Head of caudate nucleus (tissue), 42 donors: ENCODE measurements at regions not wholly inside any gene's neighbourhood (a gene's known extent, or its start where the extent isn't known, plus 50 kb on each side); places are given as distances from the start of the nearest gene placed in this dataset.

ENCODE experiments used
- DNase-seq, 42 donors: peaks; one replicate each; pipeline versions ENCODE4 v3.0.0 to v3.0.0-alpha.2; 2020 to 2021; ENCODE audit warnings: mixed read lengths in 7 of 42
- intact Hi-C: fragments of 100-400 bp; cut with DNase I; formaldehyde crosslinking; loops from one replicate; pipeline ENCODE4 v1.15.0; 2022

DNA sequence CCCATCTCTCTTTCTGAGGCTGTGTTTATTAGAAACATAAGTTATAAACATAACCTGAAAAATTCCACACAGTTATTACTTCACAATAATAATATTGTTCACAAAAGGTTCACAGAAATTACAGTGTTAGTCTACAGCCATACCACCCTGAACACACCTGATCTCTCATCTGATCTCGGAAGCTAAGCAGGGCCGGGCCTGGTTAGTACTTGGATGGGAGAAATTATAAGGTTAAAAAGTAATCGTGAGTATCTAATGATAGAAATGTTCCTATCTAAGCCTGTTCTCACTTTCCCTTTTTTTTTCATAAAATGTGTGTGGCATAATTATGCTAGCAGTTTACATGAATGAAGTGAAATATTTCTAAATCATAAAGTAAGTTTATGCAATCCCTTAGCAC is 647.8 kb downstream of the TBC1D32 start:
- DNase-seq, result no peak
- intact Hi-C loops, result no loop called here

DNA sequence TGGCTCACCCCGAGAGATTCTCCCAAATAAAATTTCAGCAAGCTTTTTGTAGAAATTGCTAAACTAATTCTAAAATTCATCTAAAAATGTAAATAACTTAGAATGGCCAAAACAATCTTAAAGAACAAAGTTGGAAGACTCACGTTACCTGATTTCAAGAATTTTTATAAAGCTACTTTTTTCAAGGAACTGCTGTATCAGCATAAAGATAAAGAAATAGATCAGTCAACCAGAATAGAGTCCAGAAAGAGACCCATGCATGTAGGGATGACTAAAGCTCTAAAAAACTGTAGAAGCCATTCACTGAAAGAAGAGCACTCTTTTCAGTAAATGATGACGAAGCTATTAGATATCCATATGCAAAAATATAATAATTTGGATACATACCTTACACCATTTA is 652.1 kb downstream of the TBC1D32 start:
- no peak for DNase-seq
- intact Hi-C loops, result no loop called here

DNA sequence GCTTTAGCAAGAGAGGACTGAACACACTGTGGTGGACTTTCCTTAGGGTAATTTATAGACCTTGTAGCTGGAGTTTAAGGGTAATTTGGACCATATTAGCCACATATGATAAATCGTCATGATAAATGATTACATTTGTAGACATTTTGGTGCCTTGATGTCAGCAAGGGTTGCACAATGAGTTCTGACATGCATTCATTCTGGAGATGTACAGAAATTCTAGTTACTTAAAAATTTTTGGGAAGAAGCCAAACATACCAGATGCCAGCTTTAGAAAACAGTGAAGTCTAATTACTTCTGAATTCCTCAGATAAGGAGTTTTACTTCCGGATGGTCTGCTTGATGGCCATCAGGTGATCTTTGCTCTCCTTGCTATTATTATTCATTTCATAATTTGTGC is 653.1 kb downstream of the TBC1D32 start:
- intact Hi-C loops, result no loop called here
- no peak for DNase-seq

DNA sequence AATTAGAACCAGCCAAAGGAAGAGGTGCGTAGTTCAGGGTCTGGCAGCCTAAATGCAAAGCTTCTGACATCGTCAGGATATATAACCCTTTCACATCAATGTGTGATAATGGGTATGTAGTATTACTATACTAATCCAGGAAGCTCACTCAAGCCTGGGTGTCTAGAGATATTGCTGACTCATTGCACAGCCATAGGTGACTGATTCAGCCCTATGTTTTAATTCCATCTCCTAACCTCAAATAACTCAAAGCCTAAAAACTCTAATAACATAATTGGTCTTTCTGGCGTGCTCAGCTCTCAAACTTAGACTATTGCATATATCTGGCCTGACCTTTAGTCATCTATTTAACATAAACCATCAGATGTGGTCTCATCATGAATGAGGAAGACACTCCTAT is 658.4 kb downstream of the TBC1D32 start:
- DNase-seq, result no peak
- intact Hi-C loops, result no loop called here

DNA sequence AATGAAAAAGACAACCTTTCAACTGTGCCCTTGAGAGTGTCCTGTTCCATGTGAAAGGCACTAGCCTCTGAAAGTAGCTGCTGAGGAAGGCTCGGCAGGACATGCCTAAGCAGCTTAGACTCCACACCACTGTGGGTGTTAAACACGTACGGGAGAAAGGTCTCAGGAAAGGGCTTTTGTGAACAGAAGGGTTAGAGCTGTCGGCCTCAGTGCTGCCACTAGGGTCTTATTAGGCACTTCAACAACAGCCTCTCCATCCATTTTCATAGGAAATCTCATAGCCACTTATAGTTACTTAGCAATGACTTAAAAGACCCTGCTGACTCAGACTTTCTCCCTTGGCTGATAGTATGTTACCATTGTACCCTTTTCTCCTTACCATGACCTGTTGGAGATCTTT is 662.8 kb downstream of the TBC1D32 start:
- DNase-seq, result no peak

DNA sequence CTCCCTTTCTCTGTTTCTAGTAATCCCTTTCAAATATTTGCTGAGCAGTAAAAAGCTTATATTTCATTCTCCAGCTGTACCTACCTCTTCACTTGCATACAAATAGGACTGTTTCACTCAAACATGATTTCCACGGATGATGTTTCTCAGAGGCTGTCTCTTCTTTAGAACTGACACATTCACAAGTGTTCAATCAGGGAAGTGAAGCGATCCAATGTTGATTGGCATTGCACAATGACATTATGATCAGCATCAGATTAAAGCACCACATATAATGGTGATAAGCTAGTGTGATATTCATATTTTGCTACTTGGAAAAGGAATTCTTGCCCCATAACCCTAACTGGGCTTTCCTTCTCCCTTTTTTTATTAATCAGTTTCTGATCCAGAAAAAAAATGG is 681.8 kb downstream of the TBC1D32 start:
- DNase-seq, result no peak

More for the DNA sequence above, 662.8 kb downstream of the TBC1D32 start:
- intact Hi-C loops, result no loop called here

DNA sequence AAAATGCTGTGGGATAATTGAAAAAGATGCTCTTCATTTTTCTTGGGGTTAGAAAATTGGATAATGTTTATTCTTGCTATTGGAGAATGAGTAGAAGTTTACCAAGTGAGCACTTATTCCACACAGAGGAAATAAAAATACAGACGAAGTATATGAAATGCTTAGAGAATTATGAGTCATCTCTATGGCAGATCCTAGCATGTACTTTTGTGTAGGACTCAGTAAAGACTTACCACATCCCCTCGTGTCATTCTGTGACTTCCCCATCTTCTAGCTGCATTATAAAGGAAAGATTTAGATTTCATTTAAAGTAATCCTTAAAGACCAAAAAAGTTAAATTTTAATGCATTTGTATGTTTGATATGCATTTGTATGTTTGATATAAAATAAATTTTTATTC is 685.6 kb downstream of the TBC1D32 start:
- intact Hi-C loops, result no loop called here
- no peak for DNase-seq

More for the DNA sequence above, 681.8 kb downstream of the TBC1D32 start:
- intact Hi-C loops, result no loop called here

DNA sequence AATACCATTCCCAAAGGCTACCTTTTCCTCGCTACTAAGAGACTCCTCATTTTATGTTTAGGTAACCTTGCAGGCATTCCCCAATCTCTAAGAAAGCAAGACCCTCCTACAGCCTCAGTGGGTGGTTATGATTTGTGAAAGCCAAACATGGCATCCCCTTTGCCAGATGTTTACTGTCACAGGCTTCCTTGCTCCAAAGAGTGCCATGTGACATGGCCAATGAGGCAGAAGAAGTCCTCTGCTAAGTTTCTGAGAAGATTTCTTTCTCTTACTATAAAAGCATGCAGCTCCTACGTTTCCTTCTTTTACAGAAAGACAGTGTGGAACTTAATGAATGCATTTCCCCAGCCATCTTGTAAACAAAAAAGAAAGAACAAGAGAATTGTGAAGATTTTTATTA is 688.2 kb downstream of the TBC1D32 start:
- intact Hi-C loops, result no loop called here
- DNase-seq, result no peak

DNA sequence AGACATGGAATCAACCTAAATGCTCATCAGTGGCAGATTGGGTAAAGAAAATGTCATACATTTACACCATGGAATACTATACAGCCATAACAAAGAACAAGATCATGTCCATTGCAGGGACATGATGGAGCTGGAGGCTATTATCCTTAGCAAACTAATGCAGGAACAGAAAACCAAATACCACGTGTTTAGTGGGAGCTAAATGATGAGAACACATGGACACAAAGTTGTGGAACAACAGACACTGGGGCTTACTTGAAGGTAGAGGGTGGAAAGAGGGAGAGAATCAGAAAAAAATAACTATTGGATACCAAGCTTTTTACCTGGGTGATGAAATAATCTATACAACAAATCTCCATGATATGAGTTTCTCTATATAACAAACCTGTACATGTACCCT is 701.3 kb downstream of the TBC1D32 start:
- DNase-seq, result no peak
- intact Hi-C loops, result no loop called here

DNA sequence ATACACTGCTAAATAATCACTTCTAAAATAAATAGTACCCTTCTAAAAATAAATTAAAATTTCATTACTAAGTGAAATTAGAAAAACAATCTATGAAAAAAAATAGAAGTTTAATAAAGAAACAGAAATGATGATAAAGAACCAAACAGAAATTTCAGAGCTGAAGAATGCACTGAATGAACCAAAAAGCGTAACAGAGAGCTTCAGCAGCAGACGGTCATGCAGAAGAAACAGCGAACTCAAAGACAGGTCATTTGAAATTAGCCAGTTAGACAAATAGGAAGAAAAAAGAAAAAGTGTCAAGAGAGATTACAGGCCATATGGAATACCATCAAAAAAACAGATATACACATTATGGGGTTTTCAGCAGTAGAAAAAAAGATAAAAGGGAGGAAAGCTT is 706.7 kb downstream of the TBC1D32 start:
- intact Hi-C loops, result no loop called here

DNA sequence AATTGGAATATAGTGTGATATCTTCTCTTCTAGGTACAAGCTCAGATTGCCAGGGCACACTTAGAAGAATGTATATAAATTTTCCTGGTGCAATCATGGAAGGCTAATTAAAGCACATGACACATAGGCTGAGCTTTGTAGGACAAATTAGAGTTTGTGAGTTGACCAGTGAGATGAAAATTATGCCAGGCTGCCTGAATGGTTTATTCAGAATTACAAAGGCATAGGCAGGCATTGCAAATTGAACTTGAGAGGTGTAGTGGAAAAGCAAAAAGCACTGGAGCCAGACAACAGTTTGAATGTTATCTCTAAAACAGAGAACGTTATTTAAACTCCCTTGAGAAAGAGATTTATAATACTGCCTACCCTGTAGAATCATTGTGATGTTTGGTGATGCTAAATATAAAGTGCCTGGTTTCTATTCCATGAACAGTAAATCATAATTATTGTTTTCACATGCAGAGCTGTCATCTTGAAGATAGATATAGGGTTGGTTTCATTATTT is 712.1 kb downstream of the TBC1D32 start:
- intact Hi-C loops, result no loop called here
- no peak for DNase-seq

More for the DNA sequence above, 706.7 kb downstream of the TBC1D32 start:
- DNase-seq, result no peak

DNA sequence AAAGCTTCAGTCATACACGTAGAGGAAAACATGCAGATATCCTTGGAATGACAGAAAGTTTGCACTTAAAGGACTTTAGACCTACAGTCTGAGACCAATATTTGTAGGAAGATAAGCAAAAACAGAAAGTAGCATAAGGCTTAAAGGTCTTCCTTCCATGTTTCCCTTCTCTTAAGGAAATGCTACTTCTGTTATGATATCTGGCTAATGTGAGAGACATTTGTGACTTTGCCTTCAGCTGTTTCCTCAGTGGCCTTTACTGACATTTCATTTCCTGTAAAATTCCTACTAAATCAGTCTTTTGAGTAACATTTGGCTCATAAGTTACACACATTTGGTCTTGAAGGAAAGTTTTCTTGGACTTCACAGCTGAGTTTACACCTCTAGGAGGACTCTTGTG is 713.4 kb downstream of the TBC1D32 start:
- intact Hi-C loops, result no loop called here

DNA sequence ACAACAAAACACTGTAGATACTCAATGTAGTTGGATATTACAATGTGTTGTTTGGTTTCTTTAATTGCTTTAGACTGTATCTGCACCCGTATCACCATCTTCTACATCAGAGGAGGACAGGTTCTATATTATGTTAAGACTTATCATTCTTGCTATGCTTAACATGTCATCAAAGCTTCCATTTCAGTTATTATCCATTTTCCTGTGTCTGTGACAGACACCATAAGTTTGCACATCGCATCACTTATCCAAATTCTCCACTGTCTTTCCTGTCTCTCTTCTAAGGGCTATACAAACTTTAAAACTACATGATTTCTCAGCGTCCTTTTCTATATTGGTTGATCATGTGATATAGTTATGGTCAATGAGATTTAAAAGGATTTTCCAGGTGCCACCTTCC is 719.0 kb downstream of the TBC1D32 start:
- intact Hi-C loops, result no loop called here
- no peak for DNase-seq

More for the DNA sequence above, 713.4 kb downstream of the TBC1D32 start:
- DNase-seq, result no peak

DNA sequence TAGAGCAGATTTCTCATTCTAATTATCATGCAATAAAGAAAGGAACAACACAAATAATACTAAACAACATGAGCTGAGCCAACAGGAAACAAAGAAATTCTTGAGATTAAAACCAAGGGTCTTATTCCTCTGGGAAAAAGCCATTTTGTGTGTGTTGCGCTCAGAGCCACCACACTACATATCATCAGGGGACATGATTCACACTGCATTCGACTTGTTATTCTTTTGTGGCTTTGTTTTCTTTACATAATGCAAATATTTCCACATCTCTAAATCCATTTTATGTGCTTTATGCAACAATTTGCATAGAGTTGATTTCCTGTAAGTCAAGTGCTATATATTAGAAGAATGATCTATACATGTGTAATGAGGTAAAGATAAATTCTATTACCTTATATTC is 719.6 kb downstream of the TBC1D32 start:
- no peak for DNase-seq
- intact Hi-C loops, result no loop called here

DNA sequence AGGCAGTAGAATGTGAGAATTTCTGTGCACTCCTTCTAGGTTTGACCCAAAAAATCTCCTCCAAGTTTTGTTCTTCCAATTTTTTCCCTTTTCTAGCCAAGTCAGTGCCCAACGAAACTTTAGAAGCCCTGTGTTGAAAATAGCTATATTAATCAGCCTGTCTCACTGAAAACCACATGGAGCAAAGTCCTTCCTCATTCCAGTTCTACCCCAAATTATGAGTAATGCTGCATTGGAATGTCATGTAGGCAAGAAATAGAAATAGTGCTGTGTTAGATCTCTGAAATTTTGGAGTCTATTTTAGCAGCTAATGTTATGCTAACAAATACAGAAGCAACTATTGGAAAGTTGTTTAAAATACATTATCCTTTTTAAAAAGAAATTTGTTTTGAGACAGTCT is 725.5 kb downstream of the TBC1D32 start:
- no peak for DNase-seq

DNA sequence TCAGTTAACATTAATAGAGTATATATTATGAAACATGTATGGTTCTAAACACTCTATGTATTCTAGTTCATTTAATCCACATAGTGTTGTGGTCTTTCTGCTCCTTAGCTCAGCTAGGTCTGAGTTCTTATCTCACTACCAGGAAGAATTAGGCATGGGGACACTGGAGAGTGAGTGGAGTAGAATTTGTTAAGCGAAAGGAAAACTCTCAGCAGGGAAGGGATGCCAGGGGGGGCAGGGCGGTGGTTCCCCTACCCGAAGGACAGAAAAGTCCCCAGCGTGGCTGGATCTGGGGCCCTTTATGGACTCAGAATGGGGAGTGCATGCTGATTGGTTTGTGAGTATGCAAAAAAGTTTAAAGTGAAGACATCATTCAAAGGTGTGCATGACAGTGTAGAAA is 727.5 kb downstream of the TBC1D32 start:
- DNase-seq, result no peak
- intact Hi-C loops, result no loop called here

More for the DNA sequence above, 725.5 kb downstream of the TBC1D32 start:
- intact Hi-C loops, result no loop called here

DNA sequence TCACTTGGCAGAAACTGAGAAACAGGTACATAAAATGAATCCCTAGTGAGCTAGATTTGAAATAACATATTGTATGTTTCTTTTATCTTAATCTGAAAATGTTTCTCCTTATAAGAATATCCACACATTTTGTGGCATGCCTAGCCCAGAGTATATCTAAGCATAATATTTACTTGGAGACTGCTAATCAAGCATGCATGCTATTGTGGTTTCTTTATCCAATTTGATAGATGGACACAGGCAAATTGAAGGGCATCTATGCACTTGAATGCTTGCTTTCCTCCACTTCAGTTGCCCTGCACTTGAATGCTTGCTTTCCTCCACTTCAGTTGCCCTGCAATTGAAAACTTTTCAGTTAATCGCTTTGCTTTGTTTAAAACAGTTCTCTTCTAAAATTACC is 729.8 kb downstream of the TBC1D32 start:
- no peak for DNase-seq
- intact Hi-C loops, result no loop called here

DNA sequence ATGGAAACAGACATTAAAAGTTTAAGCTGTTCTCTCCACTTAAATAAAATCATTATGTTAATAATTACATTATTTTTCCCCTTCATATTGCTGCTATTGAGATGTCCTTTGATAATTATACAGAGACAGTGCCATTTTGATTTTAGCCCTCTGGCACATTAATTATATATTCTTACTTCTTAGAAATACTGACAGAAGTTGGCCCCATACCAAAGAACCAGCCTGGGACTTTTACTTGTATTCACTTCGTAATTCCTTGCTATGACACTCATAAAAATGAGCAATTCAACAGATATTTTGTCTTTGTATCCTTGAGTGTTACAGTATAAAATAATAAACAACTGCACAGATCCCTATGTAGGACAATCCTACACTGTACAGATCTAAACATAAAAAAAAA is 743.7 kb downstream of the TBC1D32 start:
- no peak for DNase-seq
- intact Hi-C loops, result no loop called here

DNA sequence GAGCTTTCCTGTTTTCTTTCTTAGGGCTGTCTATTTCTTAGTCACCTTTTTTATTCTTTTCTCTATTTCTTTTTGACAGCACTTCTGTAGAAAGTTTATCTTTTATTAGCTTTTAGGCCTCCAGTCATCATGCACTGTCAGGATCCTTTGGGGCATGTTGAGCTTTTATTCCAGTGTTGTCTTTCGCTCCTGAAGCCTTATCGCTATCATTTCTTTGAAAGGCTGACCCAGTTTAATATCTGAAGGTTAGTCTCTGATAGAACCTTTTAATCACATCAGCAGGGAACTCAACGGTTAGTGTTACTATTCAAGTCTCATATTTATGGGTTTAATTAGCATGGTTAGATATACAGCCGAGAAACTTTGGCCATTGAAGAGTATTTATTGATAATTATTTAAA is 745.9 kb downstream of the TBC1D32 start:
- DNase-seq, result no peak
- intact Hi-C loops, result no loop called here

DNA sequence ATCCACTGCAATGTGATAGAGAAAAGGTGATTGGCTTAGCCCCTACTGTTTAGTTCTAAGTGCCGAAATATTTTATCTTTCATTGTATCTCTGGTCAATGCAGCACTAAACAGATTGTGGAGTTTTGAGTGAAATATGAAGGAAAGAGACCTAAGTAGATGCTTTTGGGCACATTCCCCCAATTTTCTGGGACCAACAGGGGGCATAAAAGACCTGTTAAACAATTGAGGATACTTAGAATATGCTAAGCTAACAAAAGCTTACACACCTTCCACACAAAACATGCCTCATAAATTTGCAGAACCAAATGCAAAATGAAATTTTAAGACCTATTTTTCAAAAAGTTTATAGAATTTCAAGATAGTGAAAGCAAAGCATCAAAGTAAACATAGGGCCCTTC is 746.9 kb downstream of the TBC1D32 start:
- intact Hi-C loops, result no loop called here
- DNase-seq, result no peak

DNA sequence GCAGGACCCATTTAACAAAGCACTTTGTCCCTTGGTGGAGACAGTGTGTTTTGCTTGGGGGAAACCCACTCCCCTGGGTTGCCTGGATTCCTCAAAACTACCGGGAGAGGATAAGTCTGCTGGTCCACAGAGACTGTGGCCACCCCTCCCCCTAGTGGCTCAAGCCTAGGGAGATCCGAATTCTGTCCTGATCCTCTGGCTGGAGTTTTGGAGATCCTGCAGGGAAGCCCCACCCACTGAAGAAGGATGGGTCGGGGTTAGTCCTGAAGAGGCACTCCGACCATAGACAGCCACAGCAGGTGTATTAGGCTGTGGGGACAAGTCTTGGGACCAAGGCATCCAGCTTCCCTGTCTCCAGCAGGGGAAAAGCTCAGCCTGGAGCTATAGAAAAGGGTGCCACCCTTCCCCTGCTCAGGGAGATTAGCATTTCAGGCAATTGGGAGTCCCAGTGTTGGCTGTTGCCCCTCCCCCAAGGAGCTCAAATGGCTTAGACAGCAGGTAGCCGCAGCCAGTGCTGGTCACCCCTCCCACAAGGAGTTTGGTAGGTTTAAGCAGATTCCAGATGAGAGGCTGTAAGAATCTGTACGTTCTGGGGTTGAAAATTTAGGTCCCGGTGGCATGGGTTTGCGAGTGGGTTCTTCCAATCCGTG is 750.0 kb downstream of the TBC1D32 start:
- intact Hi-C loops, result no loop called here
- DNase-seq, result no peak

DNA sequence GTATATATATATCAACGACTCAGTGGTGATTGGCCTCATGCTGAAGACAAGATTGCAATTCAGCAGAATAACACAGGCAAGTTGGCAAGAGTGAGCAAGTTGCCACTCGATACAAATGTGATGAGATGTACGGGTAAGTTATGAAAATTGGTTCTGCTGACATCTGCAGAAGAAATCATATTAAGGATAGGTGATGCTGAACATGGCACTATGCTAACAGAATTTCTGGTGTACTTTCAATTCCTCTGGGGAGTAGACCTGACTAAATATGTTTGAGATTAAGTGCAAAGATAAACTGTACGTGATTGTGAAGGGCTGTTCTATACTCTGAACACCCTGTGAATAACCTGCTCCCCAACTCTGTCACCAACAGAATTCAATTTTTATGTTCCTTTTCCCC is 758.2 kb downstream of the TBC1D32 start:
- no peak for DNase-seq
- intact Hi-C loops, result no loop called here
